Esophagus muscularis mucosa (tissue), 4 donors: ENCODE measurements at regions not wholly inside any gene's neighbourhood (a gene's known extent, or its start where the extent isn't known, plus 50 kb on each side); places are given as distances from the start of the nearest gene placed in this dataset.

Source experiments
- DNase-seq: peaks from one replicate; pipeline ENCODE4 v3.0.0-alpha.2; 2017; ENCODE audit errors: extremely low spot score
- H3K27ac ChIP-seq, 4 donors: fragments of 200-600 bp; sonication (generic); replicated peaks in 1 of 4; 1 replicate in 3 of 4; 2 replicates in 1 of 4; pipeline ENCODE4 v1.5.1; 2016 to 2019; ENCODE audit warnings: mild to moderate bottlenecking in 1 of 4
- H3K27me3 ChIP-seq, 4 donors: fragments of 200-600 bp; sonication (generic); one replicate each; pipeline versions ENCODE4 v1.5.1 to v1.6.0; 2016 to 2019
- H3K36me3 ChIP-seq, 4 donors: fragments of 200-600 bp; sonication (generic); one replicate each; pipeline ENCODE4 v1.5.1; 2016 to 2019
- H3K4me1 ChIP-seq, 4 donors: fragments of 200-600 bp; sonication (generic); one replicate each; pipeline ENCODE4 v1.5.1; 2016 to 2019
- H3K4me3 ChIP-seq, 4 donors: fragments of 200-600 bp; sonication (generic); 1 replicate in 2 of 4; 2 replicates in 2 of 4; pipeline ENCODE4 v1.5.1; 2016 to 2019; ENCODE audit warnings: mild to moderate bottlenecking in 4 of 4, moderate library complexity in 1 of 4
- H3K9me3 ChIP-seq, 4 donors: fragments of 200-600 bp; sonication (generic); 1 replicate in 3 of 4; 2 replicates in 1 of 4; pipeline ENCODE4 v1.5.1; 2016 to 2019
- CTCF ChIP-seq, 3 experiments: fragments of 200-600 bp in 2 of 3; fragments of 450-650 bp in 1 of 3; sonication (generic) in 2 of 3; IDR thresholded peaks; one replicate each; pipeline ENCODE4 v1.5.1; 2017 to 2019; ENCODE audit warnings: antibody characterized with exemption in 3 of 3, mild to moderate bottlenecking in 2 of 3, moderate library complexity in 1 of 3
- EP300 ChIP-seq: sonication (generic); formaldehyde crosslinking; IDR thresholded peaks from one replicate; pipeline ENCODE4 v1.6.1; 2017; ENCODE audit warnings: antibody characterized with exemption
- POLR2A ChIP-seq: fragments of 450-650 bp; IDR thresholded peaks from one replicate; pipeline ENCODE4 v1.6.1; 2017; ENCODE audit warnings: antibody characterized with exemption, moderate library complexity, mild to moderate bottlenecking, low read depth
- POLR2AphosphoS5 ChIP-seq, 2 donors: sonication (generic); formaldehyde crosslinking; IDR thresholded peaks; one replicate each; pipeline ENCODE4 v1.6.1; 2017; ENCODE audit warnings: antibody characterized with exemption in 2 of 2
- WGBS: methylation state at CpG from one replicate; pipeline ENCODE4 v1.1.5; 2018; 5-methylcytosine and 5-hydroxymethylcytosine counted together
- intact Hi-C: fragments of 100-400 bp; cut with DNase I; formaldehyde crosslinking; loops from one replicate; pipeline ENCODE4 v1.15.1; 2023

- H3K27me3 ChIP-seq, result no peaks in the 10 kb centered on the region
- WGBS, result 35% methylated on average over 3 of the region's 3 CpGs
- DNase-seq, result no peak
- H3K4me3 ChIP-seq, result peak overlapping the region in 3 of 4 donors; percentile 4 to 31 (median 12)
- H3K4me1 ChIP-seq, result peaks cover 0 to 8% (median 3%) of the 10 kb centered on the region in 4 donors
- TF ChIP-seq POLR2AphosphoS5 (IDR thresholded peaks at IDR 0.05) (no peak), EP300 (no peak), POLR2A (no peak), CTCF (IDR thresholded peaks at IDR 0.05) (no peak)
- no peaks in the 10 kb centered on the region for H3K36me3 ChIP-seq
- H3K9me3 ChIP-seq, result no peaks in the 10 kb centered on the region
- intact Hi-C loops, result no loop called here
- H3K27ac ChIP-seq, result no peak overlapping the region
Measured at GRCh38 chr4:57854748-57855147, 744.6 kb upstream of the IGFBP7 start.

GRCh38 chr4:57850141-57850540 is 740.0 kb upstream of the IGFBP7 start:
- intact Hi-C loops, result no loop called here
- Histone ChIP-seq H3K36me3 (no peaks in the 10 kb centered on the region), H3K27me3 (no peaks in the 10 kb centered on the region), H3K9me3 (no peaks in the 10 kb centered on the region), H3K4me1 (peaks cover 0 to 8% (median 3%) of the 10 kb centered on the region in 4 donors), H3K27ac (no peak overlapping the region), H3K4me3 (no peak overlapping the region)
- TF ChIP-seq CTCF (IDR thresholded peaks at IDR 0.05) (no peak), POLR2A (no peak), EP300 (no peak), POLR2AphosphoS5 (IDR thresholded peaks at IDR 0.05) (no peak)
- no peak for DNase-seq

- no peak for DNase-seq
Measured at GRCh38 chr4:57832083-57832482, 721.9 kb upstream of the IGFBP7 start.

GRCh38 chr4:57789666-57790065 is 679.5 kb upstream of the IGFBP7 start:
- no peaks in the 10 kb centered on the region for H3K36me3 ChIP-seq
- no peak overlapping the region for H3K27ac ChIP-seq
- no peaks in the 10 kb centered on the region for H3K27me3 ChIP-seq
- no peaks in the 10 kb centered on the region for H3K4me1 ChIP-seq
- intact Hi-C loops, result no loop called here
- TF ChIP-seq EP300, result no peak
- no peak for TF ChIP-seq POLR2A
- TF ChIP-seq POLR2AphosphoS5 (IDR thresholded peaks at IDR 0.05), result no peak
- no peak for TF ChIP-seq CTCF (IDR thresholded peaks at IDR 0.05)
- DNase-seq, result no peak
- H3K9me3 ChIP-seq, result no peaks in the 10 kb centered on the region
- no peak overlapping the region for H3K4me3 ChIP-seq
- 49% methylated on average over 2 of the region's 2 CpGs for WGBS

More at GRCh38 chr4:57832083-57832482, 721.9 kb upstream of the IGFBP7 start:
- no peak for TF ChIP-seq POLR2AphosphoS5 (IDR thresholded peaks at IDR 0.05)
- TF ChIP-seq POLR2A, result no peak
- TF ChIP-seq CTCF (IDR thresholded peaks at IDR 0.05), result no peak
- TF ChIP-seq EP300, result no peak
- 89% methylated on average over 2 of the region's 2 CpGs for WGBS
- Histone ChIP-seq H3K9me3 (no peaks in the 10 kb centered on the region), H3K4me3 (no peak overlapping the region), H3K4me1 (no peaks in the 10 kb centered on the region), H3K36me3 (no peaks in the 10 kb centered on the region), H3K27ac (no peak overlapping the region), H3K27me3 (no peaks in the 10 kb centered on the region)
- intact Hi-C loops, result no loop called here

GRCh38 chr4:57777876-57778275 is 667.7 kb upstream of the IGFBP7 start:
- Histone ChIP-seq H3K4me3 (no peak overlapping the region), H3K4me1 (no peaks in the 10 kb centered on the region), H3K27ac (no peak overlapping the region), H3K27me3 (no peaks in the 10 kb centered on the region), H3K9me3 (peaks cover 0 to 3% (median 0%) of the 10 kb centered on the region in 4 donors), H3K36me3 (no peaks in the 10 kb centered on the region)
- 80% methylated on average over 2 of the region's 2 CpGs for WGBS
- intact Hi-C loops, result no loop called here
- TF ChIP-seq EP300, result no peak
- no peak for TF ChIP-seq CTCF (IDR thresholded peaks at IDR 0.05)
- TF ChIP-seq POLR2AphosphoS5 (IDR thresholded peaks at IDR 0.05), result no peak
- no peak for TF ChIP-seq POLR2A
- no peak for DNase-seq
